K562 (cell line): ENCODE measurements at regions not wholly inside any gene's neighbourhood (a gene's known extent, or its start where the extent isn't known, plus 50 kb on each side); places are given as distances from the start of the nearest gene placed in this dataset.

Experiments
- ATF3 ChIP-seq, 2 experiments: fragments of 450-650 bp in 1 of 2; sonication (generic) in 1 of 2; formaldehyde crosslinking in 1 of 2; IDR thresholded peaks in 1 of 2; conservative IDR thresholded peaks in 1 of 2; 2 replicates each; pipeline versions ENCODE4 v1.6.1 to v1.8.1; 2016 to 2023; ENCODE audit warnings: mild to moderate bottlenecking in 2 of 2, moderate library complexity in 2 of 2, inconsistent platforms in 1 of 2, missing genetic modification reagents in 1 of 2
- ATF7 ChIP-seq: fragments of 450-650 bp; IDR thresholded peaks from 2 replicates; pipeline ENCODE4 v1.7.1; 2014; ENCODE audit warnings: mild to moderate bottlenecking, moderate library complexity
- CEBPG ChIP-seq, 3 experiments: fragments of 200-800 bp in 1 of 3; sonication (Bioruptor generic) in 1 of 3; sonication (generic) in 1 of 3; formaldehyde crosslinking in 1 of 3; IDR thresholded peaks in 2 of 3; conservative IDR thresholded peaks in 1 of 3; 2 replicates each; pipeline versions ENCODE4 v1.6.1 to v1.8.0; 2016 to 2022; ENCODE audit warnings: missing compliant biosample characterization in 2 of 3, missing genetic modification characterization in 2 of 3, mild to moderate bottlenecking in 1 of 3, missing genetic modification reagents in 1 of 3
- CHAMP1 ChIP-seq: fragments of 450-650 bp; IDR thresholded peaks from 2 replicates; pipeline ENCODE4 v1.6.1; 2016; ENCODE audit warnings: mild to moderate bottlenecking
- ETS2 ChIP-seq: IDR thresholded peaks from 2 replicates; pipeline ENCODE4 v1.6.1; 2016; ENCODE audit warnings: borderline replicate concordance, missing genetic modification characterization, mild to moderate bottlenecking, moderate library complexity, missing compliant biosample characterization; ENCODE audit not compliant: poor library complexity, severe bottlenecking
- ETV1 ChIP-seq: fragments of 450-650 bp; conservative IDR thresholded peaks from 2 replicates; pipeline ENCODE4 v1.6.1; 2016; ENCODE audit warnings: missing genetic modification characterization, control low read depth, low read depth, missing compliant biosample characterization
- FOXJ3 ChIP-seq: sonication (generic); formaldehyde crosslinking; IDR thresholded peaks from 2 replicates; pipeline ENCODE4 v1.4.0; 2020; ENCODE audit warnings: mild to moderate bottlenecking, missing genetic modification reagents
- GABPA ChIP-seq: fragments of 200-800 bp; sonication (Bioruptor generic); conservative IDR thresholded peaks from 2 replicates; pipeline ENCODE4 v1.6.1; 2016; ENCODE audit warnings: low read depth, missing genetic modification characterization, missing compliant biosample characterization
- PHF8 ChIP-seq: fragments of 200-600 bp; sonication (generic); IDR thresholded peaks from 2 replicates; pipeline ENCODE4 v1.6.1; 2012; ENCODE audit warnings: mixed run types, mild to moderate bottlenecking, inconsistent platforms, low read length, moderate library complexity, borderline replicate concordance
- RBM25 ChIP-seq: fragments of 200-400 bp; formaldehyde crosslinking; IDR thresholded peaks from 2 replicates; pipeline ENCODE4 v1.6.1; 2018; ENCODE audit warnings: low read length, low read depth, moderate library complexity; ENCODE audit not compliant: severe bottlenecking
- REST ChIP-seq, 2 experiments: fragments of 450-650 bp; formaldehyde crosslinking in 1 of 2; IDR thresholded peaks; 2 replicates each; pipeline versions ENCODE4 v1.4.0 to v1.6.1; 2014 to 2020; ENCODE audit warnings: mild to moderate bottlenecking in 2 of 2, borderline replicate concordance in 1 of 2, low read depth in 1 of 2
- RFX1 ChIP-seq: fragments of 450-650 bp; IDR thresholded peaks from 2 replicates; pipeline ENCODE4 v1.6.1; 2016; ENCODE audit warnings: mild to moderate bottlenecking, moderate library complexity
- SMC3 ChIP-seq: conservative IDR thresholded peaks from 2 replicates; pipeline ENCODE4 v1.6.1; 2011; ENCODE audit warnings: low read depth, low read length, improper control_type of control experiment; ENCODE audit not compliant: insufficient read depth
- STAT5A ChIP-seq: IDR thresholded peaks from 2 replicates; pipeline ENCODE4 v1.6.1; 2012; ENCODE audit warnings: low read length, inconsistent platforms, borderline replicate concordance
- ZNF121 ChIP-seq: sonication (generic); formaldehyde crosslinking; conservative IDR thresholded peaks from 2 replicates; pipeline ENCODE4 v1.8.0; 2022; ENCODE audit warnings: missing genetic modification reagents
- ZNF184 ChIP-seq: sonication (generic); formaldehyde crosslinking; IDR thresholded peaks from 2 replicates; pipeline ENCODE4 v1.5.0; 2020; ENCODE audit warnings: missing genetic modification reagents

- TF ChIP-seq SMC3 (peak; percentile 32; the same call in 1 of the 2 replicates), FOXJ3 (no peak), GABPA (tag) (no peak), RFX1 (no peak), ETS2 (tag) (no peak), ZNF184 (no peak), PHF8 (no peak), RBM25 (no peak), STAT5A (no peak), ATF7 (no peak), CHAMP1 (no peak), ATF3 (IDR thresholded peaks at IDR 0.05) (peak; percentile 61), ATF3 (CRISPR knock-in tag; conservative IDR thresholded peaks at IDR 0.05) (no peak), ZNF121 (no peak), CEBPG (CRISPR knock-in tag; IDR thresholded peaks at IDR 0.05) (no peak; the same call in 1 of the 2 replicates), CEBPG (tag; conservative IDR thresholded peaks at IDR 0.05 in 1 of 2, IDR thresholded peaks at IDR 0.05 in 1 of 2) (peak; percentile 67 to 70), REST (IDR thresholded peaks at IDR 0.05; ENCODE audit: borderline replicate concordance) (peak; percentile 25; the same call in 1 of the 2 replicates), REST (CRISPR knock-in tag; IDR thresholded peaks at IDR 0.05; ENCODE audit: low read depth) (no peak), ETV1 (tag) (no peak)
Observed at GRCh38 chr7:142459551-142459963, 201.7 kb upstream of the PRSS58 start (continued).
